Heart right ventricle (tissue), 16 donors: ENCODE measurements at regions not wholly inside any gene's neighbourhood (a gene's known extent, or its start where the extent isn't known, plus 50 kb on each side); places are given as distances from the start of the nearest gene placed in this dataset.

Experiments
- ATAC-seq, 8 donors: fragments of 200-7000 bp; cut with Tn5 transposase; one replicate each; pipeline ENCODE4 v1.9.1; 2020; ENCODE audit warnings: mild to moderate bottlenecking in 8 of 8, moderate library complexity in 8 of 8, moderate number of reproducible peaks in 1 of 8
- DNase-seq, 2 donors: peaks; one replicate each; pipeline ENCODE4 v3.0.0-alpha.2; 2020
- H3K27ac ChIP-seq, 10 donors: fragments of 200-600 bp; sonication (generic) in 2 of 10; one replicate each; pipeline versions ENCODE4 v1.5.0 to v1.8.0; 2020 to 2022; ENCODE audit warnings: mild to moderate bottlenecking in 3 of 10
- H3K27me3 ChIP-seq, 7 donors: fragments of 200-600 bp; one replicate each; pipeline ENCODE4 v1.8.0; 2021 to 2022; ENCODE audit warnings: mild to moderate bottlenecking in 2 of 7
- H3K36me3 ChIP-seq, 9 donors: fragments of 200-600 bp; sonication (generic) in 1 of 9; one replicate each; pipeline versions ENCODE4 v1.5.0 to v1.8.0; 2020 to 2022; ENCODE audit warnings: mild to moderate bottlenecking in 2 of 9
- H3K4me1 ChIP-seq, 9 donors: fragments of 200-600 bp; sonication (generic) in 1 of 9; one replicate each; pipeline versions ENCODE4 v1.5.0 to v1.8.0; 2020 to 2022; ENCODE audit warnings: mild to moderate bottlenecking in 4 of 9
- H3K4me3 ChIP-seq, 10 donors: fragments of 200-600 bp; sonication (generic) in 2 of 10; one replicate each; pipeline versions ENCODE4 v1.5.0 to v1.8.0; 2020 to 2022; ENCODE audit warnings: mild to moderate bottlenecking in 7 of 10, moderate library complexity in 2 of 10
- H3K9me3 ChIP-seq, 11 donors: fragments of 200-600 bp in 10 of 11; sonication (generic) in 2 of 11; one replicate each; pipeline versions ENCODE4 v1.5.0 to v1.8.0; 2013 to 2022; ENCODE audit warnings: mild to moderate bottlenecking in 2 of 11, control low read depth in 1 of 11, moderate library complexity in 1 of 11
- CTCF ChIP-seq, 9 donors: fragments of 200-600 bp; sonication (generic) in 2 of 9; IDR thresholded peaks; one replicate each; pipeline versions ENCODE4 v1.5.0 to v1.8.0; 2021 to 2022; ENCODE audit warnings: antibody characterized with exemption in 9 of 9, mild to moderate bottlenecking in 5 of 9, moderate library complexity in 1 of 9
- WGBS, 2 donors: extraction: QIAGEN DNeasy Blood & Tissue Kit; methylation state at CpG; one replicate each; pipeline ENCODE4 v1.1.7; 2013; ENCODE audit warnings: inconsistent platforms in 1 of 2; 5-methylcytosine and 5-hydroxymethylcytosine counted together
- intact Hi-C, 10 donors: fragments of 100-400 bp; cut with DNase I; formaldehyde crosslinking; loops; one replicate each; pipeline versions ENCODE4 v1.11.1 to v1.14.2; 2022
- donor health status: Arrhythmogenic right ventricular cardiomyopathy.
- donor health status: ischemic (EF 13 %, LVEDD 7.1; RV severe dilation, severe dysfunction).
- donor health status: healthy with polysubstance abuse.
- donor health status: DM: no; HTN: yes; CAD: no.
- donor health status: DM: no; HTN: no; CAD: no.
- donor health status: ischemic (EF 25% LVEDD 6.9; RV normal size, moderate dysfunction).
- donor health status: ischemic (EF 25% LVEDD 5.7; RV mildly dilated, moderate dysfunction).
- donor health status: healthy.
- donor health status: DM: yes; HTN: yes; CAD: no.
- donor health status: Ischemic cardiomyopathy.
- donor health status: ischemic (EF 35%, LVEDD 5.7; RV mildly dilated, moderate dysfunction).
- donor health status: nonischemic (EF 11% LVEDD 7.7; RV severe dilation, severe dysfunction).
- donor health status: DM: yes; HTN: yes; CAD: no.
- donor health status: PGD.
- donor health status: ischemic (EF 29% LVEDD 5.4; RV normal size, mild dysfunction).
- donor health status: nonischemic (EF 23%, LVEDD 6.1; RV moderate dilation, normal function).

- no peak overlapping the region for H3K27ac ChIP-seq
- H3K9me3 ChIP-seq: peaks cover 0 to 35% (median 0%) of the 10 kb centered on the region in 11 donors
- no peak overlapping the region for H3K4me3 ChIP-seq
- no peak for DNase-seq
- WGBS, 2 donors: 52 to 55% methylated on average over 5 of the region's 5 CpGs
- H3K4me1 ChIP-seq: no peaks in the 10 kb centered on the region
- no peaks in the 10 kb centered on the region for H3K36me3 ChIP-seq
- no peak for TF ChIP-seq CTCF (IDR thresholded peaks at IDR 0.05)
- no peaks in the 10 kb centered on the region for H3K27me3 ChIP-seq
- ATAC-seq: no peak
- intact Hi-C loops: no loop called here
Measured at GRCh38 chr13:64985075-64985474, 2245.1 kb downstream of the PCDH9 start.

GRCh38 chr13:64962404-64962803 lies 2267.7 kb downstream of the PCDH9 start:
- ATAC-seq: no peak
- 73 to 82% methylated on average over 1 of the region's 1 CpG for WGBS, 2 donors

GRCh38 chr13:64959276-64959675 lies 2270.9 kb downstream of the PCDH9 start:
- peaks cover 0 to 10% (median 0%) of the 10 kb centered on the region in 11 donors for H3K9me3 ChIP-seq
- TF ChIP-seq CTCF (IDR thresholded peaks at IDR 0.05): no peak
- no peak overlapping the region for H3K27ac ChIP-seq
- no peak overlapping the region for H3K4me3 ChIP-seq
- no peaks in the 10 kb centered on the region for H3K4me1 ChIP-seq
- no peaks in the 10 kb centered on the region for H3K36me3 ChIP-seq
- DNase-seq (no peak), ATAC-seq (no peak)
- no peaks in the 10 kb centered on the region for H3K27me3 ChIP-seq
- intact Hi-C loops: no loop called here
- WGBS, 2 donors: 96 to 97% methylated on average over 15 of the region's 15 CpGs

More at GRCh38 chr13:64962404-64962803, 2267.7 kb downstream of the PCDH9 start:
- H3K27ac ChIP-seq: no peak overlapping the region
- no peak for DNase-seq
- H3K36me3 ChIP-seq: no peaks in the 10 kb centered on the region
- H3K27me3 ChIP-seq: no peaks in the 10 kb centered on the region
- intact Hi-C loops: no loop called here
- H3K9me3 ChIP-seq: peaks cover 0 to 19% (median 0%) of the 10 kb centered on the region in 11 donors
- H3K4me3 ChIP-seq: no peak overlapping the region
- H3K4me1 ChIP-seq: no peaks in the 10 kb centered on the region
- no peak for TF ChIP-seq CTCF (IDR thresholded peaks at IDR 0.05)

- H3K4me1 ChIP-seq: no peaks in the 10 kb centered on the region
Measured at GRCh38 chr13:64958106-64958505, 2272.0 kb downstream of the PCDH9 start.

More at GRCh38 chr13:64958106-64958505, 2272.0 kb downstream of the PCDH9 start:
- no peaks in the 10 kb centered on the region for H3K36me3 ChIP-seq
- TF ChIP-seq CTCF (IDR thresholded peaks at IDR 0.05): no peak
- no peak overlapping the region for H3K27ac ChIP-seq
- no peaks in the 10 kb centered on the region for H3K27me3 ChIP-seq
- DNase-seq (no peak), ATAC-seq (no peak)
- H3K9me3 ChIP-seq: peaks cover 0 to 10% (median 0%) of the 10 kb centered on the region in 11 donors
- intact Hi-C loops: no loop called here
- WGBS, 2 donors: 90% methylated on average over 16 of the region's 16 CpGs
- no peak overlapping the region for H3K4me3 ChIP-seq
